HG02870 (cell line): ENCODE measurements at regions not wholly inside any gene's neighbourhood (a gene's known extent, or its start where the extent isn't known, plus 50 kb on each side); places are given as distances from the start of the nearest gene placed in this dataset.

ENCODE experiments used
- ATAC-seq: cut with Tn5 transposase; IDR thresholded peaks from one replicate; pipeline ENCODE4 v1.9.1; 2021; ENCODE audit warnings: mild to moderate bottlenecking, moderate library complexity; ENCODE audit not compliant: unreplicated experiment

DNA sequence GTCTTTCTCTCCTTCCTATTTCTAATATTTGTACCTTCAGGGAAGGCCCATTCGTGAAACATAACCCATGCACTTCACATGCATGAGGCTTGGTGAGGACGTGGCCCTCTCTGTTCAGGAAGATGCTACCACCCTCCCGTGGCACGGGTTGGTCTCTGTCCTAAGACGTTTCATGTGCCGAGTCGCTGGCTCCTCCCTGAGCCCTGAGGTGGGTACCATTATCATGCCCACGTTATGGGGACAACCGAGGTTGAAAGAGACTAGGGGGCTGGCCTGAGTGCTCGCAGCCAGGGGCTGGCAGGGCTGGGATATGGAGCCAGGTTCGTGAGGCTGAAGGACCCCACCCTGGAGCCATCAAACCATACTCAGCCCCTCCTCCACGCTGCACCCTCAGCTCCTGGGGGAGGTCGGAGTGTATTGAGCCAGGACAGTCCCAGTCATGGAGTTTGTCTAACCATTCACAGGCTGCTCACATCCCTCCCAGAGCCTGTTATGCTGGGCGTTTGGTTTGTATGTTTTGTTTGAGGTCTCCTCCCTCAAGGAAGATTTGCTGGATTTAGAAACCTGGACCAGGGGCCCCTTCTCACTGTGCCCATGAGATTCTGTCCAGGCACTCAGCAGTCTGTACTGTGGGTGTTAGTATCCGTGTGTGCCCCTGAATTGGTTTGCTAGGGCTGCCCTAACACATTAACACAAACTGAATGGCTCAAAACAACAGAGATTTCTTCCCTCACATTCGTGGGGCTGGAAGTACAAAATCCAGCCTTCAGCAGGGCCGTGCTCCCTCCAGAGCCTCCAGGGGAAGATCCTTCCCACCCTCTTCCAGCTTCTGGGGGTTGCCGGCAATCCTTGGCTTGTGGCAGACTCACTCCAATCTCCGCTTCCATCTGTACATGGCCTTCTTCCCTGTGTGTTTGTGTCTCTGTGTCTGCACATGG lies 88.3 kb downstream of the ANKRD60 start:
- ATAC-seq, result no peak

GRCh38 chr20:58138395-58138794 lies 90.1 kb downstream of the ANKRD60 start:
- no peak for ATAC-seq

DNA sequence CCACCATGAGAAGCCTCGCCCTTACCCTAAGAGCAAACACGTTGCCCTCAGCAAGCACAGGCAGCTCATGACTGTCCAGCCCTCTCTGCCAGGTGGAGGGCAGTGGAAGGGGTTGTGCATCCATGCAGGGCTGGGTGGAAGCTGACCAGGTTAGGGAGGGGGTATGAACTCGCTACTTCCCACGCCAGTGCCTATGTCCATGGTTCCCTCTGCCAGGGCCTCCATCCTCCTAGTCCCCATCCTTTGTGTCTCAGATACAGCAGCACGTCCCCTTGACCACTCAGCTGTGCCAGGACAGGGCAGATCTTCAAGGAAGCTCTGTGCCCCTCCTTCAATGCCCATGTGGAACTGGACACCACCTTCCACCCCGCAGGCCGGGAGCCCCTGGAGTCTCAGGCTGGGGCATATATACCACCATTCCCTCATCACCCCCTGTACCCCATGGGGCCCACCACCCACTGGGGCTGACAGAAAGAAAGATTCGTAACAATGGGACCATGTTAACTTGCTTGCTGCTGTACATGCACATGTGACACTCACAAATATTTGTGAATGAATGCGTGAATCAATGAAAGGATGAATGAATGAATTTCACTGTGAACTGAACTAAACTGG lies 90.7 kb downstream of the ANKRD60 start:
- ATAC-seq, result no peak

DNA sequence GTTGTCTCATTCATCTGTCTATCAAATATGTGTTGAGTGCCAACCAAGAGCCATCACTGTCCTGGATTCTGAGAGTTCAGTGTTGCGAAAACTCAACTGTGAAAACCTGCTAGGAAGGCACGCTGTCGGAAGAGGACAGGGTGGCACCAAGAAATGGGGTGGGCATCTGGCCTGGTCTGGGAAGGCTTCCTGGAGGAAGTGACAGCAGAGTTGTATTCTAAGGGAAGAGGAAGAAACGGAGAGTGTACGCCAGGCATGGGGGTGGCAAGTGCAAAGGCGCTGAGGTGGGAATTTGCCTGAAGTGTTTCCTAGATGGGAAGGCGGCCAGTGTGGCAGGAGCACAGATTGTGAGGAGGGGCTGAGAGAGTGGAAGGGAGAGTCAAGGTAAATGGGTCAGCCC lies 91.2 kb downstream of the ANKRD60 start:
- ATAC-seq, result no peak

DNA sequence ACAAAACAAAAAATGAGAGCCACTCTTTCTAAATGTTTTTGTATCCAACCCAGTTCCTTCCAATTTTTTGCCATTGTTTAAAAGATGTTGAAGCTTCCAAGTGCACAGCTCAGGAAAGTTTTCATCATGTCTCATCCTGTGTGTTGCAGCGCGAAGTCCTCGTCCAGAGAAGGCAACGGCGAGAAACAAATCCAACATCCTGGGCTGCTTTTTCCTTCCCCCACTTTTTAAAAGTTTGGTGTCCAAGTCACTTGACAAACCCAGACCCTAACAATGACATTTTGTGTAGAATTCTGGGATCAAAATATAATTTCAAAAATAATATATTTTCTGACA lies 92.3 kb downstream of the ANKRD60 start:
- no peak for ATAC-seq

DNA sequence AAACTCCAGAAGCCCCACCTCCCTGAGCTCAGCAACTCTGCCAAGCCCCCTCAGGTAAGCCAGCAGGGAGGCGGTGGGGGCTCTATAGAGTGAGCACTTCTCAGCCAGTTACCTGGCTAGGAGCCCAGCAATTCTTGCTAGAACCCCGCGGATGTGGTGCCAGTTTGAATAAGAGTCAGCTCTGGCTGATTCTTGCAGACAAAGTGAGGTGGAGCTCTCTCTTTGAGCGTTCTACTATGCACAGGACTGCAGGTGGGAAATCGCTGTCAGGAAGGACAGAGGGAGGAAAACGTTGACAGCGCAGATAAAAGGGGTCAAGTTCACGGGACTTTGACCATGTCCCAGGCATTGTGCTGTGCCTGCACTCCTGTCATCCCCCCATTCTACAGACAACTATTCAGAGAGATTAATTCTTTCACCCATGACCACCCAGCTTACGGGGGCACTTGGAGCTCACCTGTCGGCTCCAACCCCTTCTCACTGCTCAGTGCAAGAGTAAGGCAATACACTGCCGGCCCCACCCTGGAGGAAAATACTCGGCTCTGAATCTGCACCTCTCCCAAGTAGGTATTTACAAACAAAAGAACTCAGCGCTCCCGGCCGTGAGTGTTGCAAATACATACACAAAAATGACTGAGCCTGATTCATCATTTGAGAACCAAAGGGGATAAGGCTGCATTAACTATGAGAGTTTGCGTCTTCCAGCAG lies 92.9 kb downstream of the ANKRD60 start:
- ATAC-seq, result no peak

- no peak for ATAC-seq
Observed at GRCh38 chr20:58133020-58133808, 95.2 kb downstream of the ANKRD60 start.

GRCh38 chr20:58131551-58132142 lies 96.8 kb downstream of the ANKRD60 start:
- ATAC-seq, result no peak

DNA sequence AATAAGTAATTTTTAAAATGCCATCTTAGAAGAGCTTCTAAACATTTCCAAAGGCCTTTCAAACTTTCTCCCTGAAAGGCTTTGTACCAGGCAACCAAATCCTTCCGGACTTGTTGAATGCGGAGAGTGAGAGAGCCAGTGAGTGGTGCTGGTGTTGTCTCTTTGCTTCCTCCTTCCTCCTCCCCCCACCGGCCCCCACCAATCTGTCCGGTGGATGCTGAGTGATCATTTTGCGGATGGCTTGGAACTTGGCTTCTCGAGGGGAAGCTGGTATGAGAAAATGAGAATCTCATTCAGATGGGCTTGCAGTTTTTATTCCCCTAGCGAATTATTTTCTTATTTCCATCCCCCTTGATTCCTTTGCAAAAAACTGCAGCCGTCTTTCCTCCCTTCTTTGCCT lies 97.3 kb downstream of the ANKRD60 start:
- no peak for ATAC-seq

DNA sequence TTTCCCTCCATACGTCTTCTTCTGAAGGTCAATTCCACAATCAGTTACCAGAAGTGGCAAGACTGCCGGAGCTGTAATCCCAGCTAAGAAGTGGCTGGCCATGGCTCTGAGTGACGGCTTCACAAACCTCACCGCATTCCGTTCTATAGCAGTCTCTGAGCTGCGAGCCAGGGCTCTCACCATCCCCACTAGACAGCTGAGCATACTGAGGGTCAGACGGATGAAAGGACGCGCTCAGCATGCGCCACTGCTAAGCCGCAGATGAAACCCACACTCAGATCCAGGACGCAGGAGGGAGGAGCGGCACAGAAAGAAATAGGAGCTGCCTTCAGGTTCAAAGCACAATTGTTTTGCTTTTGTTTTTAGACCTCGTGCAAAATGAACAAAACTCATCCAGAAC lies 97.9 kb downstream of the ANKRD60 start:
- no peak for ATAC-seq

DNA sequence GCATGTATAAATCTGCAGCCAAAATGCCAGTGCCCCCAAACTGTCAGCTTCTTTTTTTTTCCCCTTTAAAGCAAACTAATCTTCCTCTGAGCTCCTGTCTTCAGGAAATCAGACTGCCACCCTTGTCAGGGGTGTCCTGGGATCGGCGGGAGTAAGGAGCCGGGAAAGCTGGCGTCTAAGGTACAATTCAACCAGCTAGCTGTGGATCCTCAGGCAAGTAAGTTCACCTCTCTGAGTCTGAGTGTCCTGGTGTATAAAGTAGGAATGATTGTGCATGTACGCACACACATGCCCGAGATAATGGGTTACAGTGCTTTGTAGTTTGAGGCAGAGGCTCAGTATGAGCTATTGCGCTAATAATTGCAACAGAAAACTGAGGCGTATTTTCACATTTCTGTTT lies 98.3 kb downstream of the ANKRD60 start:
- ATAC-seq, result no peak

GRCh38 chr20:58129721-58130151 lies 98.7 kb downstream of the ANKRD60 start:
- ATAC-seq, result no peak

DNA sequence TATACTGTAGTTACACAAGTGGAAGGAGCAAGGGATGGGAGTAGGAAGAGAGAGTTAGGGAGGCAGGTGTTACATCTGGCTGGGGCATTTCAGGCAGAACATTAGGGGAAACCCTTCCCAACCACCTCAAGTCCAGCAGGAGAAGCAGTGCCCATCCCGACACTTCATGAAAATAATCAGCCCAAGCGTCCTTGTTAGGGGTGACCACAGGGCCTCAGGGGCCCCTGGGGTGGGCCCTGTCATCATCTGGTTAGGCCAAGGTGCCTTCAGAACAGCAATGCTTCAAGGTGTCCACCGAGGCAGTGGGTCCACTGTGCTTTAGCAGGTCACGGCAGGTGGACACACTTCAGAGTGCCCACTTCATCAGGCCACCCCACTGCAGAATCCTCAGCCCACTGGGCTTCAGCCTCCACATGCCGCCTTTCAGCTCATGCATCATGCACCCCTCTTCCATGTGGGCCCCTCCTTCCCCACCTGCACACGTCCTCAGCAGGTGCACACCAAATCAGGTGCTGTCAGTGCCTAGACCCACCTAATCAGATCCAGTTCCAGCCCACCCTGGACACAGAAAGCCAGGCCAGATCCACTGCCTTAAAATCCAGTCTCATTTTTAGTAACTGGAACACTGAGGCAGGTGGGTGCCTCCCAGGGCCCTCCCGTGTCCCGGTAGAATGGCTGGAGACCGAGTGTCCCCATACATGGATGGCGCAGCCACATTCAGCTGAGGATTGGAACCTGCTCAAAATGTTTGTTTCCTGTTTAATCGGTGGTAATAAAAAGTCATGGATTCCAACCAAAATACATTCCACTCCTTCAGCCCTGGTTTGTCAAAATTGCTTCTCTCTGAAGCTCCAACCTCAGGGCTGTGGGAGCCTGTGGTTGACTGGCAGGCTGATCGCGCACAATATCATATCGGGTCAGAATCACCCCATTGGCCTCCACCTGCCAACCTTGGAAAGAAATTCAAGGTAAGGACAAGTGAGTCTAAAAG lies 99.5 kb downstream of the ANKRD60 start:
- ATAC-seq, result no peak

GRCh38 chr20:58127701-58128111 lies 100.7 kb downstream of the ANKRD60 start:
- ATAC-seq, result no peak

- ATAC-seq, result no peak
Observed at GRCh38 chr20:58125726-58126125, 102.7 kb downstream of the ANKRD60 start.

DNA sequence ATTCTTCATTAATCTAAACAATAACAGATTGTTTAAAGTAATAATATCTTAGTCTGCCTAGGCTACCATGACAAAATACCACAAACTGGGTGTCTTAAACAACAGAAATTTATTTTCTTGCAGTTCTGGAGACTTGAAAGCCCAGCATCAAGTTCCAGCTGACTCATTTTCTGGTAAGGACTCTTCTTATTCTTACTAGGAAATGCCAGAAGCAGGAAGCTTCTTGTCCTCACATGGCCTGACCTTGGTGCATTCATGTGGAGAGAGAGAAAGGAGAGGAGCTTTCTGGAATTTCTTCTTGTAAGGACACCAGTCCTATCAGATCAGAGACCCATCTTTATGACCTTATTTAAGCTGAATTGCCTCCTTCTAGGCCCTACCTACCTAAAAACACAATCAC lies 110.5 kb downstream of the ANKRD60 start:
- ATAC-seq, result no peak

GRCh38 chr20:58116505-58116904 lies 111.9 kb downstream of the ANKRD60 start:
- ATAC-seq, result no peak

DNA sequence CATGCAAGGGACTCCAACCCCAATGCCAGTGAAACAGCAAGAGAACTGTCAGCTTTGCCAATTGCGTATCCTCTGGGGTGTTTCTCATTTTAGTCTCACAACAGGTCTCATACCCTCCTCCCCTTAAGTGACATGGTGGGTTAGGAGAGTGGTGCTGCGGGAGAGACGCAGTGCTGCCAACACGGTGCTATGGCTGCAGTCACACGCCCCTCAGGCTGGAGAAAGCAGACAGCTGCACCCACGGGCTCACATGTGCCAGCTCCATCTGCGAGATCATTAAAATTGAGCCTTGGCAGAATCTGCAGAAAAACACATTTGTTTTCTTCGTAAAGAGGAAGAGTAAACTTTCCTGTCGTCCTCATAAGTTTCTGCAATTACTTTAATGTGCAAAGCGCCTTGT lies 114.7 kb downstream of the ANKRD60 start:
- ATAC-seq, result no peak

DNA sequence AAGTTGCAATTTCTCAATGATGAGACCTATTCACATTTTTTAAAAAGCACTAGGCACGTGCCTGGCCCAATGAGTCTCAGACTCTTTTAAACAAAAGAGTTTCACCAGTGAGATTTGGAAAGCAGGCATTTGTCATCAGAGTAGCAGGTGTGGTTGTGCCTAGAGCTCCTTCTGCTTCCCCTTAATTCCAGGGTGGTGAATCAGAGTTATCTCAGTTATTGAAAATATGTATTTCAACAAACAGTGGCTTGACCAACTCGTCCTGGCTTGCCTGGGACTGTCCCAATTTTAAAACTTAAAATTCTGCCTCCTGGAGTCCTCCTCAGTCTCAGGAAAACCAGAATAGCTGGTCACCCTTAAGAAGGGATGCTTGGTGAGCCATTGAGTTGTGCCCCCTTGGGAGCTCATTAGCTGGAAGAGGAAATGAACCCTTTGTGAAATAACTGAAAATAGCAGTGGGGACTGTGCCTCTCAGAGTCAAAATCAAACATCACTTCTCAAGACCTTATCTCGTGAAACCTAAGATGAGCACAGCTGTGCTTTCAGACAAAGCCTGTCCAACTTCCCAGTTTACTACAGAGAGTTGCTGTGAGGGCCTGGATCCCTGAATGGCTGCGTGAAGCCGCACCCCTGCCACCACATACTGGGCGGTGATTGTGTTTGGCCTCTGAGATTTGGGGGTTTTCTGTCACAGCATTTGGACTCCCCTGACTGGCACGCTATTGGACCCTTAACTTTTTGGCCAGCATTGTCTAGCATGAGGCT lies 116.3 kb downstream of the ANKRD60 start:
- ATAC-seq, result no peak
